Lung (tissue), 11 donors: ENCODE measurements at regions not wholly inside any gene's neighbourhood (a gene's known extent, or its start where the extent isn't known, plus 50 kb on each side); places are given as distances from the start of the nearest gene placed in this dataset.

Experiments
- ATAC-seq: fragments of 200-7000 bp; cut with Tn5 transposase; one replicate; pipeline ENCODE4 v1.9.1; 2020; ENCODE audit warnings: moderate number of reproducible peaks; ENCODE audit not compliant: insufficient read depth, low FRiP score
- DNase-seq, 3 donors: peaks; one replicate each; pipeline ENCODE4 v3.0.0-alpha.2; 2013 to 2017
- H3K27ac ChIP-seq, 2 donors: one replicate each; pipeline ENCODE4 v1.5.1; 2013; ENCODE audit warnings: mild to moderate bottlenecking in 2 of 2, moderate library complexity in 2 of 2, control low read depth in 1 of 2, inconsistent platforms in 1 of 2, low read depth in 1 of 2, low read length in 1 of 2
- H3K27me3 ChIP-seq, 3 donors: one replicate each; pipeline ENCODE4 v1.5.1; 2013; ENCODE audit warnings: low read length in 2 of 3; ENCODE audit not compliant: control insufficient read depth in 3 of 3, insufficient read depth in 3 of 3
- H3K36me3 ChIP-seq, 4 donors: one replicate each; pipeline ENCODE4 v1.5.1; 2013; ENCODE audit warnings: low read length in 4 of 4, mild to moderate bottlenecking in 1 of 4, moderate library complexity in 1 of 4; ENCODE audit not compliant: control insufficient read depth in 4 of 4, insufficient read depth in 4 of 4
- H3K4me1 ChIP-seq, 5 donors: one replicate each; pipeline ENCODE4 v1.5.1; 2013; ENCODE audit warnings: low read length in 5 of 5, mild to moderate bottlenecking in 2 of 5, moderate library complexity in 1 of 5; ENCODE audit not compliant: control insufficient read depth in 5 of 5, insufficient read depth in 5 of 5
- H3K4me3 ChIP-seq: one replicate; pipeline ENCODE4 v1.5.1; 2013; ENCODE audit warnings: mild to moderate bottlenecking, control low read depth, moderate library complexity
- H3K9ac ChIP-seq, 2 donors: one replicate each; pipeline ENCODE4 v1.5.1; 2013; ENCODE audit warnings: low read length in 2 of 2, control low read depth in 1 of 2; ENCODE audit not compliant: insufficient read depth in 1 of 2
- H3K9me3 ChIP-seq, 4 donors: one replicate each; pipeline ENCODE4 v1.5.1; 2013; ENCODE audit warnings: low read length in 3 of 4, mild to moderate bottlenecking in 1 of 4, moderate library complexity in 1 of 4; ENCODE audit not compliant: control insufficient read depth in 4 of 4, insufficient read depth in 3 of 4
- WGBS, 2 donors: extraction: QIAGEN DNeasy Blood & Tissue Kit; methylation state at CpG; one replicate each; pipeline ENCODE4 v1.1.7; 2013; 5-methylcytosine and 5-hydroxymethylcytosine counted together
- TF ChIP-seq, protein P1 (sequence below): IDR thresholded peaks from 2 replicates; pipeline ENCODE4 v1.5.1; 2012; ENCODE audit warnings: mild to moderate bottlenecking; ENCODE audit errors: control extremely low read depth, extremely low read depth
- donor health status: control.
- donor health status: control.
- donor health status: Bipolar disorder and iron deficiency.
- donor health status: healthy.
- donor health status: DM: yes; HTN: yes; CAD: no.

DNA sequence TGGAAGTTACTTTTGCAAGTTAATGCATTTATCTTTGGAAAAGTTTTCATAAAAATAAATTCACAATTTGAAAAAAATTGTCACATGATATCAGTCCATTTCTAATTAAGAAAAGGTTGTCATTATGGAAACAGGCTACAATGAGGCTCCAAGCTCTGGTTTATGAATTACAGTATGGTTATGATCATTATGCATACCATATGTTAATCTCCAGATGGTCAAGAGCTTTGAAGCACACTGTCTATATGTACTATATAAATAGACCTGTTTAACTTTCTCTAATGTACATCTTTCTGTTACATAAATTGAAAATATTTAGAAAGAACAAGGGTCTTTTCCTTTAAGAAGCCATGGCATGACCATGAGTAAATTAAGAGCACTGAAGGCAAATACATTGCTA, 2338.8 kb downstream of the PCDH7 start:
- no peaks in the 10 kb centered on the region for H3K27me3 ChIP-seq
- H3K9me3 ChIP-seq: no peaks in the 10 kb centered on the region
- H3K4me3 ChIP-seq: no peak overlapping the region
- H3K36me3 ChIP-seq: no peaks in the 10 kb centered on the region
- peaks cover 0 to 10% (median 0%) of the 10 kb centered on the region in 5 donors for H3K4me1 ChIP-seq
- no peak overlapping the region for H3K9ac ChIP-seq
- no peak overlapping the region for H3K27ac ChIP-seq
- DNase-seq (no peak), ATAC-seq (no peak)
- TF ChIP-seq, protein P1, sequence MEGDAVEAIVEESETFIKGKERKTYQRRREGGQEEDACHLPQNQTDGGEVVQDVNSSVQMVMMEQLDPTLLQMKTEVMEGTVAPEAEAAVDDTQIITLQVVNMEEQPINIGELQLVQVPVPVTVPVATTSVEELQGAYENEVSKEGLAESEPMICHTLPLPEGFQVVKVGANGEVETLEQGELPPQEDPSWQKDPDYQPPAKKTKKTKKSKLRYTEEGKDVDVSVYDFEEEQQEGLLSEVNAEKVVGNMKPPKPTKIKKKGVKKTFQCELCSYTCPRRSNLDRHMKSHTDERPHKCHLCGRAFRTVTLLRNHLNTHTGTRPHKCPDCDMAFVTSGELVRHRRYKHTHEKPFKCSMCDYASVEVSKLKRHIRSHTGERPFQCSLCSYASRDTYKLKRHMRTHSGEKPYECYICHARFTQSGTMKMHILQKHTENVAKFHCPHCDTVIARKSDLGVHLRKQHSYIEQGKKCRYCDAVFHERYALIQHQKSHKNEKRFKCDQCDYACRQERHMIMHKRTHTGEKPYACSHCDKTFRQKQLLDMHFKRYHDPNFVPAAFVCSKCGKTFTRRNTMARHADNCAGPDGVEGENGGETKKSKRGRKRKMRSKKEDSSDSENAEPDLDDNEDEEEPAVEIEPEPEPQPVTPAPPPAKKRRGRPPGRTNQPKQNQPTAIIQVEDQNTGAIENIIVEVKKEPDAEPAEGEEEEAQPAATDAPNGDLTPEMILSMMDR: no peak

DNA sequence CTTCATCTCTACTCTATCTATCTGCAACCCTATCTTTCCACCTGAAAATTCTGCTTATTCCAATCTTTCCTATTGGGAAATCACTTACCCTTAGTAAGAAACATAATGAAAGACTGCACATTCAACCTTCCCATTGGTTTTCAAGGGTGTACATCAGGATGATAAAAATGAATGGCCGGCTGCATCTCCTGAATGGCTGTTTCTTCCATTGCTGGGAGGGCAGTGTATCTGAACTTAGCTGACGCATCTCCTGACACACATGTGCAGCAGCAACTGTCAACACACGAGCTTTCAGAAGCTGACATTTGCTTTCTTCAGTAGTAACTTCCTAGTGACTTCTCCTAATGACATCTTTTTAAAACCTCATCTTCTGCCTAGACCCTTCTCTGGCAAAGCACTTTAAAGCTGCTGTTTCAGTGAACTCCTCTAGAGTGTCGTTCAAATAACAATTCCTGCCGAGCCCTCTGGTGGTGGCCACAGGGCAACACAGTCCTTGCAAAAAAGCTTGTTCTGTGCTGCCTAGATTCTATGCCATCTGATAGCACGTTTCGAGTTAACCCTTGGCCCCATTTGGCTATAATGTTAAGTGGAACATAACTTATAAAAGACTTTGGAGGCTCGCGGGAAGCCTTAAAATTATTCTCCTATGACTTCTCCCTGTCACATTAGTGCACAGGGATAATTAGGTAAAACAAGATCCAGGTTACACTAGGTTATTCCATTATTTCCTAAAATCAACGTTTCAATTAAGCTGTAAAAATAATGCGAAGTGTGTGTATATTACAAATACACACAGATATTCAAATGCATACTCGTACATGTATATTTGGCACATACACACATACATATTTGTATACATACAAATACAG, 2340.7 kb downstream of the PCDH7 start:
- Histone ChIP-seq H3K27ac (no peak overlapping the region), H3K9ac (no peak overlapping the region), H3K4me1 (peaks cover 0 to 6% (median 0%) of the 10 kb centered on the region in 5 donors), H3K27me3 (no peaks in the 10 kb centered on the region), H3K9me3 (no peaks in the 10 kb centered on the region), H3K4me3 (no peak overlapping the region), H3K36me3 (no peaks in the 10 kb centered on the region)
- DNase-seq (peak; percentile 64 to 80 (median 67)), ATAC-seq (no peak)
- TF ChIP-seq, protein P1: peak; percentile 9
- 48 to 49% methylated on average over 12 of the region's 12 CpGs for WGBS, 2 donors

DNA sequence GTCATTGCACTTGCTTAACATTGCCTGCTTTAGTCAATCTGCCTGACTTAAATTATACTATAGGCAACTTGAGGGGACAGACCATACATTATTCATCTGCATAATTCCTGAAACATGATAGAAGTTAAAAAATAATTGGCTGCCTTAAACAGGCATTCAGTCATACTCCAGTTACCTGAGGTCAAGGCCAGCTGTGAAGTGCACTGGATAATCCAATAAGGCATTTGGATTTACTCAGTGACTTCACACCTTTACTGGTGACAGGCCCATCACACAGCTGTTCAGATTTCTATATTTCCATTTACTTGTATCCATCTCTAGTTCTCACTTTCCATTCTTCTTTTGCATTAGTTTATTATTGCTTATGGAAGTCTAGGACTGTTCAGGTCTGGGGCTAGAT, 2341.6 kb downstream of the PCDH7 start:
- Histone ChIP-seq H3K36me3 (no peaks in the 10 kb centered on the region), H3K27ac (no peak overlapping the region), H3K4me3 (no peak overlapping the region), H3K27me3 (no peaks in the 10 kb centered on the region), H3K4me1 (peaks cover 0 to 6% (median 2%) of the 10 kb centered on the region in 5 donors), H3K9ac (no peak overlapping the region), H3K9me3 (no peaks in the 10 kb centered on the region)
- no peak for DNase-seq
- TF ChIP-seq, protein P1: no peak
- ATAC-seq: no peak
